SIG-M5 treated with dmso at 0.1 percent for 504 hours (cell line): ENCODE measurements at regions not wholly inside any gene's neighbourhood (a gene's known extent, or its start where the extent isn't known, plus 50 kb on each side); places are given as distances from the start of the nearest gene placed in this dataset.
A peak's percentile ranks its signal among the peaks of the same experiment; 100 is the strongest.

Source experiments
- DNase-seq: peaks from one replicate; lab custom pipeline; 2025; ENCODE audit not compliant: unreplicated experiment; lab: John Stamatoyannopoulos, UW

DNA sequence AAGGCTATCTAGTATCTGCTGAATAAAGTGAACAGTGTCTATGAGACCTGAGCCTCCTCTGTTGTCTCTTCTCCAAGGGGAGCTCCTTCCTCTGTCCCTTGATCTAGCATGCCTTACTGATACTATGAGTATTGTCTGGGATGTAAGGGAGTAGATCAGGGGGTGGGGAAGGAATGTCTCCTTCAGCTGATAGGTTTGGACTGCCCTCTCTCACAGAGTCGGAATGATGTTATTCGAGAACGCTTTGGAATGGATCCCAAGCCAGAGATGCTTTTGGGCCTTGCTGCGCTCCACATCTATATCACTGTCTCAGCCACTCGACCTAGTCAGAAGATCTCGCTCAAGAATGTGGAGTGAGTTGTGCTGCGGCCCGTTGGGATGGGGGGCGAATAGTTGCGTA, 68.3 kb upstream of the PRPS1 start:
- no peak for DNase-seq

DNA sequence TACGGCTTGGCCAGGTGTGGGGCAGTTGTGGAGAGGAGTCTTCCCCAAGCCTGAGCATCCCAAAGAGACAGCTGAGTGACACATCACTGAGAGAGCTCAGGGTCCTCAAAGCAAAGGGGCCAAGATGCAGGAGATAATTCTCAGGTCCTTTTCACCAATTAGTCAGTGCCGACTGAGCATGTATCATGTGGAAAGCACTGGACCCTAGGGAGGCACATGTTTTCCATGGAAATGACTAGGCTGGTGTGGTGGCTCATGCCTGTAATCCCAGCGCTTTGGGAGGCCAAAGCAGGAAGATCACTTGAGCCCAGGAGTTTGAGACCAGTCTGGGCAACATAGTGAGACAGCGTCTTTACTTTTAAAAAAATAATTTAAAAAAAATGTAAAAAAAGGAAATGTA, 67.3 kb upstream of the PRPS1 start:
- DNase-seq = no peak

- DNase-seq = no peak
Observed at GRCh38 chrX:107561468-107562215, 66.7 kb upstream of the PRPS1 start.

DNA sequence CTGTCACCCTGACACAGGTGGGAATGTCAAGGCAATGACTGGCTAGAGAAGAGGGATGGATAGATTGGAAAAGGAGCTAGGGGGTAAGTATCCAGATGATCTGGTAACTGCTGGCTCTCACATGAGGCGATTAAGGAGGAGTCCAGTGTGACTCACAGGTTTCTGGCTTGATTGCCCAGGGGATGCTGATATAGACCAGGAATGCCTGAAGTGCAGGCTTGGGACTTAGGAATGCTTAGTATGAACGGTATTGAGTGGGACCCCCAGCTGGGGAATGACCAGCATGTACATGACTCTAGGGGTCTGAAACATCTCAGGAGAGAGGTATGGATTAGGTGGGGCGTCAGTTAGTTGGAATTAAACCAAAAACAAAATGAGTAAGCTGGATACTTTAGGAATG, 65.8 kb upstream of the PRPS1 start:
- no peak for DNase-seq

GRCh38 chrX:107563824-107564223, 64.5 kb upstream of the PRPS1 start:
- DNase-seq = no peak

DNA sequence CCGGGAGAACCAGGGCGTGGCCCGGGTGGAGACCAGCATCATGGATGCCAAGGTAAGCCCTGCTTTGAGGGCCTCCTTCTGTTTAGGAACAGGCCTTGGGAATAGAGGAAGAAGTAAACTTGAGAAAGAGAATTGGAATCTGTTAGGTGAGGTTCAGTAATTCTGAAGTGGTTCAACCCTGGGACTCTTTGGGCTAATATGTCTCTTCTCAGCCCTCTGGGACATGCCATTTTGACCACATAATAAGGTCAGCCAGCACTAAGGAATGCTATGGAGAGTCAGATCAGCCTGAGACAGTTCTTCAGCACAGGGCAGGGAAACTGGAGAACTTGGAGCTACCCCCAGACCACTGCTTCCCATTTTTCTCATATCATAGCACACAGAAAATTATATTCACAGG, 63.3 kb upstream of the PRPS1 start:
- no peak for DNase-seq

GRCh38 chrX:107565931-107566603, 62.2 kb upstream of the PRPS1 start:
- DNase-seq = no peak

DNA sequence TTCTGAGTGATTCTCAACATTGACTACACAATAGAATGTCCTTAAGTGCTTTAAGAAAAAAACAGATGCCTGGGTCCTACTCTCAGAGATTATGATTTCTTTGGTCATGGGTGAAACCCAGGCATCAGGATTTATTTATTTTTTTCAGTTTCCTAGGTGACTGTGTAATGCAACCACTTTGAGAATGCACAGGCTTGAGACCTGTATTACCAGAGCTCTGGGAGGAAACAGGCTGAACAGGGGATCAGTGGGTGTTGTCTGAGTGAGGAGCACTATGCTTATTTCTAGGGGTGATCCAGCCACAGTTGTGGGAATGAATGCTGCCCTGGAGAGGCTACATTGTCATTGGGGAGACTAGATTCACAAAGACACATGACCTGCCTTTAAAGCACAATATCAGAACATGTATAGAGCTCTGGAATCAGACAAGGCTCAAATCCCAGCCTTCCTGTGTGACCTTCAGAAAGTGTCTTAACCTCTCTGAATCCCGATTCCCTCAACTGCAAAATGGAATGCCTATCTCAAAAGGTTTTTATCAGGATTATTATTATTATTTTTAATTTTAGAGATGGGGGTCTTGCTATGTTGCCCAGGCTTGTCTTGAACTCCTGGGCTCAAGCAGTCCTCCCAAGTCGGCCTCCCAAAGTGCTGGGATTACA, 61.6 kb upstream of the PRPS1 start:
- DNase-seq = no peak

- no peak for DNase-seq
Observed at GRCh38 chrX:107567370-107567769, 60.9 kb upstream of the PRPS1 start.

DNA sequence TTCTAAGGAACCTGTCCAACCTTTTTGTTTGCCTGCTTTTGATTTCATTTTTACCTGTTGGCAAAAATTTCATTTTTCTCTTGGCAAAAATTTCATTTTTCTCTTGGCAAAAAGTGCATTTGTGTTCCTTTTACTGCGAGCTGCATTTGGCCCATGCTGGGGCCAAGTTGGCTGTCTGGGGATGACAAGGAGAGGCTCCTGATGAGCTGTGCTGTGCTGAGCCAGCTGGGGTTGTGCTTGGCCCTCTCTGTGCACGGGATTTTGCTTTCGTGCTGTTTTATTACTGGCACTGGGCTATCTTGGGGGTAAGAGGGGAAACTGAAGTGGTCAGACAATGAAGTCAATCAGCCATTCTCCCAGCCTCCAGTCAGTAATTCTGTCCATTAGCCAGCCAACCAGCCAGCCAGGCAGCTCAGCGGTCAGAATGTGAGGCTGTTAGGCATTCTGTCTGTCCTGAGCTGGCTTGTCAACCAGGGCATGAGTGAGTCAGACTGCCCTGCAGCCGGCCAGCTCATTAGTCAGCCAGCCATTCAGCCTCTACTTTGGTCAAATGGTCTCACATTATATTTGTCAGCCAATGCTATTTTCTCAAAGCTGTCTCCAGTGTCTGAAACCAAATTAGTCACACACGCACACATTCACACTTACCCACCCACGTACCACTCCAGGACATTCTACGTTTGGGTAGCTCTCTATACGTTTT, 56.9 kb upstream of the PRPS1 start:
- DNase-seq = no peak

DNA sequence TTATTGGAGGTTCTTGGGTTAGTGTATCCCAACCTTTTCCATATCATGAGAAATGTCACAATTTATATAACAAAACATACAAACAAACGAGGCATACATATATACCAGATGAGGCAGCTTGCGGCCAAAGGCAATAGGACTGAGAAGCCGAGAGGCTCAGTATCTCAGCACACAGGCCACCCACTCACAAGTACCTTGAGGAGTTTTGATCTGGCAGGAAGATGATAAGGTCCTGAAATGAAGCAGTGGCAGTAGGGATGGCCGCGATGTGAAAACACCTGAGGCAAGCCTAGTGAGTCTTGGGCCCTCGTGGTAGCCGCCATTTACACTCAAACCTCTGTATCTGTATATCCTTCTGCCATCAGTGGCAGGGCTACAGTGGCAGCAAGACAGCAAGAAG, 55.3 kb upstream of the PRPS1 start:
- DNase-seq = no peak

DNA sequence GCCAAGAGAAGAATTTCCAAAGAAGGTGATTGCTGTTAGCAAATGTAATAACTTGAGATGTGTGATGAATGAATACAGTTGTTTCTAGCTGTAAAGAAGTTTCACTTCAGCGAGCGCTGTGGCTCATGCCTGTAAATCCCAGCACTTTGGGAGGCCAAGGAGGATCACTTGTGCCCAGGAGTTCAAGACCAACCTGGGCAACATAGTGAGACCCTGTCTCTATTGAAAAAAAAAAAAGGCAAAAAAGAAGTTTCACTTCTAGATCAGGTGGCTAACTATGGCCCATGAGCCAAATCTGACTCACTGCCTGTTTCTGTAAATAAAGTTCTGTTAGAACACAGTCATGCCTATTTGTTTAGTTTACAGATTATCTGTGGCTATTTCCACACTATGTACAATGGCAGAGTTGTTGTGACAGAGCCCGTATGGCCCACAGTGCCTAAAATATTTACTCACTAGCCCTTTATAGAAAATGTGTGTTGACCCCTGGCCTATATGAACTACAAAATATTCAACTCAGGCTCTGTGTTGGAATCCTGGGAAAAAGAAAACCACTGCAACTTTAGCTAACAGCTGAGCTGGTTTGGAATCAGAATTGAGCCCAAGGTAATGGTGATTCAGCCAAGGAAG, 54.1 kb upstream of the PRPS1 start:
- peak; percentile 28 for DNase-seq

DNA sequence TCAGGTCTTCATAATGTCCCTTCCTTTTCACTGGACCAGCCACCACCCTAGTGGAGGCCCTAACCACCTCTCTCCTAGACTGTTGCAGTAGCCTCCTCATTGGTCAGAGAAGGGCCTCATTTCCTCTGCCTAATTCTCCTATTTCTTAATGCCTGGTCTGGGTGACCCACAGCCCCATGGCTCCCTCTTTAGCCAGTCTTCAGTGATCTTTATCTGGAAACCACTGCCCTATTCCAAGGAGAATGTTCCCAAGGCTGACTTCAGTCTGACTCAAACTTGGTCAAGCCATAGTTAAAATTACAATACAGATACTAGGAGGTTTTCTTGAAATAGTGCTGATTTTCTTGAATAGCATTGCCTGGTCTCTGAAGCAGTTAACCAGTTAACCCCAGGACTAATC, 53.6 kb upstream of the PRPS1 start:
- no peak for DNase-seq

DNA sequence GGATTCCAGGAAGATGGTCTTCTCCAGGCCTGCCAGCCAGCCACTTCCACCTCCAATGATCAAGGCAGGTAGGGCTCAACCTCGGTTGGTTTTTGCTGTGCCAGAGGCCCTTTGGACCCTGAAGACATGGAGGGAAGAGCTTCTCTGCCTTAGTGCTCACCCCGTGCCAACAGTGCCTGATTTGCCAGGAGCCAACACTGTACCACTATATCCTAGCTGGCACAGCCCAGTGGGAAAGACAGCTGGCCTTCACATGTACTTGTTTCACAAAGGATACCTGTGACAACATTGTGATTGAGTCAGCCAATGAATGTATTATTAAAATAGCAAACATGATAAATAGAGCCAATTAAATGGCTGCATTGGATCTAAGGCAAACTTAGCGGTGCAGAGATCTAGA, 51.9 kb upstream of the PRPS1 start:
- no peak for DNase-seq

DNA sequence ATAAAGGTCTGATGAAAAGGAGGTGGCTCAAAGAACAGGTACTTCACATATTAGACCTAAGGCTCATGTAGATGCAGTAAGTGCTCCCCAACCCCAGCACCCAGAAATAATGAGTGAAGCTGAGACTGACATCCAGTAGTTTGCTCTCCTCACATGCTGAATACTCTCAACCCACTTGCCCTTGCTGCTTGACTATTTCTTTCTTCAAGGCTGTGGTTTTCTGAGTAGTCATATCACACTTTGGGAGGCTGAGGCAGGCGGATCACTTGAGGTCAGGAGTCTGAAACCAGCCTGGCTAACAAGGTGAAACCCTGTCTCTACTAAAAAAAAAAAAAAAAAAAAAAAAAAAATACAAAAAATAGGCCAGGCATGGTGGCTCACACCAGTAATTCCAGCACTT, 51.5 kb upstream of the PRPS1 start:
- no peak for DNase-seq

DNA sequence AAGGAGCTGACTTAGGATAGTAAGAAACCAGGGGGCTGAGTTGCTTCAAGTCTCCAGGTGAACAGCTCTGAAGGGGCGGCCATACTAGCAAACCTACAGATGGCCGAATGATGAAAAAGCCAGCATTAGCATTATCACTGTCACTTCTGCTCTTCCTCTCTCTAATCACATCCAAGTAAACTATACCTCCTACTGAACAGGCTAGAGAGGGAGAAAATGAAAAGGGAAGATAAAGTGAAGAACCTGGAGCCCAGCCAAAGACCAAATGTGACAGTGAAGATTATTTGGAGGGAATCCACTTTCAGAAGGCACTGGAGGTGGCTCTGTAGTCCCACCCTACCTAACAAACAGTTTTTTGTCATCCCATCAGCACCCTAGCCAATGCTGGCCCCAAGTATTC, 50.4 kb upstream of the PRPS1 start:
- DNase-seq = no peak
